NAMALWA (cell line): ENCODE measurements at regions not wholly inside any gene's neighbourhood (a gene's known extent, or its start where the extent isn't known, plus 50 kb on each side); places are given as distances from the start of the nearest gene placed in this dataset.
"Not testable (repeated sequence)": the region's sequence is repeated elsewhere in the genome, so short reads cannot be mapped to it uniquely, and the experiment has no call there.

ENCODE experiments used
- DNase-seq: peaks from one replicate; pipeline ENCODE4 v3.0.0-alpha.2; 2015; ENCODE audit warnings: low spot score

GRCh38 chr4:8735236-8736089 is 136.2 kb downstream of the HMX1 start:
- DNase-seq = no peak

- DNase-seq = no peak
Measured at GRCh38 chr4:8732681-8733243, 138.9 kb downstream of the HMX1 start.

GRCh38 chr4:8732092-8732491 is 139.5 kb downstream of the CPZ start:
- no peak for DNase-seq

GRCh38 chr4:8731364-8731763 is 138.8 kb downstream of the CPZ start:
- no peak for DNase-seq

- DNase-seq = no peak
Measured at GRCh38 chr4:8730681-8731080, 138.1 kb downstream of the CPZ start.

- no peak for DNase-seq
Measured at GRCh38 chr4:8730159-8730558, 137.6 kb downstream of the CPZ start.

- DNase-seq = no peak
Measured at GRCh38 chr4:8729408-8730149, 137.0 kb downstream of the CPZ start.

- DNase-seq = no peak
Measured at GRCh38 chr4:8728536-8729407, 136.2 kb downstream of the CPZ start.

GRCh38 chr4:8727546-8728510 is 135.3 kb downstream of the CPZ start:
- no peak for DNase-seq

GRCh38 chr4:8727131-8727530 is 134.6 kb downstream of the CPZ start:
- no peak for DNase-seq

GRCh38 chr4:8726344-8726851 is 133.8 kb downstream of the CPZ start:
- no peak for DNase-seq

GRCh38 chr4:8725845-8726244 is 133.3 kb downstream of the CPZ start:
- DNase-seq = no peak

GRCh38 chr4:8725071-8725841 is 132.7 kb downstream of the CPZ start:
- no peak for DNase-seq

GRCh38 chr4:8724436-8725070 is 132.0 kb downstream of the CPZ start:
- no peak for DNase-seq

GRCh38 chr4:8723222-8723980 is 130.8 kb downstream of the CPZ start:
- DNase-seq = no peak

- no peak for DNase-seq
Measured at GRCh38 chr4:8722556-8722955, 130.0 kb downstream of the CPZ start.

GRCh38 chr4:8721621-8722020 is 129.1 kb downstream of the CPZ start:
- no peak for DNase-seq

- no peak for DNase-seq
Measured at GRCh38 chr4:8719421-8719820, 126.9 kb downstream of the CPZ start.

GRCh38 chr4:8717470-8717869 is 124.9 kb downstream of the CPZ start:
- DNase-seq = not testable (repeated sequence)
